GM19468 (cell line): ENCODE measurements at regions not wholly inside any gene's neighbourhood (a gene's known extent, or its start where the extent isn't known, plus 50 kb on each side); places are given as distances from the start of the nearest gene placed in this dataset.
"Not testable (repeated sequence)": the region's sequence is repeated elsewhere in the genome, so short reads cannot be mapped to it uniquely, and the experiment has no call there.

ENCODE experiments used
- ATAC-seq: cut with Tn5 transposase; IDR thresholded peaks from one replicate; pipeline ENCODE4 v1.9.1; 2021; ENCODE audit warnings: mild to moderate bottlenecking, moderate library complexity, moderate number of reproducible peaks; ENCODE audit not compliant: unreplicated experiment; ENCODE audit errors: extremely low read depth

DNA sequence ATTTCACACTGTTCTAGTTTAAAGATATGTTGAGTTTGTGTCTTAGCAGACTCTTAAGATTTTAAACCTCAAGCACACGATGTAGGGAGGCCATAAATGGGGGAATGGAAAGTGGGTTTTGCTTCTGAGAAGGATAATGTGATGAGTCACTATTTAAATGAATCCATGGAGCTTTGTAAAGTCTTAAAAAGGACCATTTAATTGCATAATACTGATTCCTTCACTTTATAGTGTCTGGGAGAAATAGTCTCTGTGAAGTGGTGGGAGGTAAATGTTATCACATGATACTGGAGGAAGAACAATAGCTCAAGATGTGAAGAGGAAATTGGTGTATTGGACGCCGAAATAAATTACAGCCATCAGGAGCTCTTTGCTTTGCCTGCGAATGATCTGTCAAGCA lies 84.0 kb upstream of the MYO3A start:
- ATAC-seq, result no peak

DNA sequence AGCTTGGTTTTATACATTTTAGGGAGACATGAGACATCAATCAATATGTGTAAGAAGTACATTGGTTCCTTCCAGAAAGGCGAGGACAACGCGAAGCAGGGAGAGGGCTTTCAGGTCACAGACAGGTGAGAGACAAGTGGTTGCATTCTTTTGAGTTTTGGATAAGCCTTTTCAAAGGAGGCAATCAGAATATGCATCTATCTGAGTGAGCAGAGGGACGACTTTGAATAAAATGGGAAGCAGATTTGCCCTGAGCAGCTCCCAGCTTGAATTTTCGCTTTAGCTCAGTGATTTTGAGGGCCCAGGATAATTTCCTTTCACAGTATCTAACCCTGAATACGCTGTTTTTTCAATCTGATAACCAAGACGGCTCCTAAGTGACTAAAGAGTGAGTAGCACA lies 82.5 kb upstream of the MYO3A start:
- ATAC-seq, result no peak

DNA sequence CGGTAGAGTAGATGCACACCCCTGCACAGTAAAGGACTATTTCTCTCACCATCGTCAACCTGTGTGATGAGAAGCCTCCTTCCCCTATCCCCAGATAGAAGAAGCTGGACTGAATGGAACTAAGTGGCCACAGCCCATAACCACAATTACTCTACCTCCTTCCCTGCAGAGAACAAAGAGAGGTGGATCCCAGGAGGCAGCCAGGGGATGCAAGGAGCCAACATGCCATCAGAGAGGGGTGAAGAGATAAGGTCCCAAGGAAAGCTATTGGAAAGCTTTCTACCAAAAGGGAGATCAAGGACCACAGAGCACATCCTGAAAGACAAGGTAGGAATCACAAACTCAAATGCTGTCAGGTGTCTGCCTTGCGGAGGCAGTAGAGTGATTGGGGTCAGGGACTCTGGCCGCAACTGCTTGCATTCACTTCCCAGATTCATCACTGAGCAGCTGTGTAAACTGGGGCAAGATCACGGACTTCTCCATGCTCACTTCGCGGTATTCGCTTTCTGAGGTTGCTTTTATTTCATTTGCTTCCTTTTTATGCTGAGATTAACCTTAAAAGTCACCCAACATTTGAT lies 81.6 kb upstream of the MYO3A start:
- no peak for ATAC-seq

DNA sequence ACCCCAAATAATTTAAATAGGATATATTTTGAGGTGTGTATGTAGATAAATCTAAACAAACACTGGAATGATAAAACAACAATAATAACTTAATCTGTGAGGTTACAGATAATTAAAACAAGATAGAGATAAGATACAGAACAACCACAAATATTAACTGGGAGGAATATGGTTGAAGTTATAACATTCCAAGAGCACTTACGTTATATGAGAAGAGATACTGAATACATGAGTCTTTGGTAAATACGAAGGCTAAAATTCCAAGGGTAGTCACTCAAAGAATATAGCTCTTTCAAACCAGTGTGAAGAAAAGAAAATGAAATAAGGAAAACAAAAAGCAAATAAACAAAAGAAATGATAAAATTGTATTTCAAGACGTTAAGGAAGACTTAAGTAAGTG lies 76.0 kb upstream of the MYO3A start:
- ATAC-seq, result no peak

DNA sequence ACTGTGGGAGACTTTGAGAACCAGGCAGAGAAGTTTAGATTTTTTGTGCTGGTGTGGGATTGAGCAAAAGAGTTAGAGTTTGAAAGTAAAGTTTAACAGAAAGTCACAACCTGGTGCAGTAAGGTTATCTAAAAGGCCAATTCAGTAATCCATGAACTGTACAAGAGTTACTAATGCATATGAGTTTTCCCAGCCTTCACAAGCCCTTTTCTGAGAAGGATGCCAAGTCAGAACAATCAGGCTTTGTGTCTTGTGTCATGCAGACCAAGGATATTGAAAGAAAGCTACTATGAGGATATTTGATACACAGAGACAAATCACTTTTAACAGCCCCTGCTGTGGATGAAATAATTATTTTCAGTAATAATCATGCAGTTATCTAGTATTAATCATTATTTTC lies 68.8 kb upstream of the MYO3A start:
- no peak for ATAC-seq

DNA sequence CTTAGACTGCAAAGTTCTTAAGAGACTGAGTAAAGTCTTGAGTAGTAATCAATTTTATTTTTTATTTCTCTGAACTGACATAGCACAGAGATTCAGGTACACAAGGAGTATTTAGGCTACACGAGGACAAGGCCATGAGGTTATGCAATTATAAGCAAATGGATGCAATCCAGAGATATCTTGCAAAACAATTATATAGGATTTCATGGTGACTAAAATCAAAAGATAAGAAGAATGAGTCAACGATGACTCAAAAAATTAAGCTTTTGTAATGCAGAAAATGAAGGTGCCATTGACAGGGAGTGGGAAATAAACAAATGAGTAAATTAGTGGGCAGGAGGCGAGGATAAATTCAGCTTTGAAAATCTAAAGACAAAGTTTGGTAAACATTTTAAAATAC lies 66.7 kb upstream of the MYO3A start:
- ATAC-seq, result no peak

DNA sequence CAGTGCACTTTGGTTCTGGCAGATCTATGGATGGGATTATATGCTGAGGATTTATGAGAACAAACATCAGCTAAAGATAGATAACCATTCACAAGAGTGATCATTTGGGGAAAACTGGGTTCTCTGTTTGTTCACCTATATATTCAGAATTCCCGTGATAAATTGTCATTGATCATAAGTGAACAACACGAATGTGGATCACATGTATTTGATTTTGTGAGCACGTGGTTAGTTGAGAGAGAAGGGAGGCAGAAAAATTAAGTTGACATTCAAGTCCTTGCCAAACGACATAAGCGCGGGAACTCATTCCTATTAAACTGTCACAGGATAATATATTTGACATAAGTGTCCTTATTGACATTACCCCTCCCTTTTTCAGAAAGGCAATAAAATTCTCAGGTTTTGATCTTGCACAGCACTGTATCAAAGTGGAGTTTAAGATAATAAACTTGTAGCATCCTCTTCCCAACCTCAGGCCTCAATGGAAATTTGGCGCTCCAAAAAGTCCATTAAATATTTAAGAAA lies 64.9 kb upstream of the MYO3A start:
- no peak for ATAC-seq

DNA sequence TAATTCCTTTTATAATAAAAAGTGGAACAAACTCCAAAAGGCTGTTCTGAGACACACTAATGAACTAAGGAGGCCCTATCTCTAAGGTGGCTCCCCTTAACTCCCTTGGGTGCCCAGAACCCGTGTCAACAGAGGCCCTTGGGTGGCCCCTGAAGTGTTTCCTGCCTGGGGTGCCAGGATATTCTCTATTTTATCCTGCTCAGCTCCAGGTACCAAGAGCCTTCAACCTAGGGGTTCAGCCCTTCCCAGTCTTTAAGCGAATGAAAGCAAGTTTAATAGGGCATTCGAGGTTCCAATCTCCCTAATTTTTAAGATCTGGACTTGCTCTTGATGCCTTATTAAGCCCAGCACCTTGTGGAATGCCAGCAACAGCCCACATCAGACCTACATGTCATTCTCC lies 64.4 kb upstream of the MYO3A start:
- no peak for ATAC-seq

DNA sequence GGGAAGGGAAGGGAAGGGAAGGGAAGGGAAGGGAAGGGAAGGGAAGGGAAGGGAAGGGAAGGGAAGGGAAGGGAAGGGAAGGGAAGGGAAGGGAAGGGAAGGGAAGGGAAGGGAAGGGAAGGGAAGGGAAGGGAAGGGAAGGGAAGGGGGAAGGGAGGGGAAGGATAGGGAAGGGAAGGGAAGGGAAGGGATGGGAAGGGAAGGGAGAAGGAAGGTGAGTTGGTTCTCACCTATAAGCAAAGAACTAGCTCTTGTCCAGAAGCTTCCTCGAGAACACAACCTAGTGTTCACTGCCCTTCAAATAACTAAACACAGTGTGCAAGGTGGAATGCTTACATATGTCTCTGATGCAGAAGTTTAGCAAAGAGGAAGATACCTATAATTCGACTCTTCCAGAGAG lies 59.6 kb upstream of the MYO3A start:
- not testable (repeated sequence) for ATAC-seq

DNA sequence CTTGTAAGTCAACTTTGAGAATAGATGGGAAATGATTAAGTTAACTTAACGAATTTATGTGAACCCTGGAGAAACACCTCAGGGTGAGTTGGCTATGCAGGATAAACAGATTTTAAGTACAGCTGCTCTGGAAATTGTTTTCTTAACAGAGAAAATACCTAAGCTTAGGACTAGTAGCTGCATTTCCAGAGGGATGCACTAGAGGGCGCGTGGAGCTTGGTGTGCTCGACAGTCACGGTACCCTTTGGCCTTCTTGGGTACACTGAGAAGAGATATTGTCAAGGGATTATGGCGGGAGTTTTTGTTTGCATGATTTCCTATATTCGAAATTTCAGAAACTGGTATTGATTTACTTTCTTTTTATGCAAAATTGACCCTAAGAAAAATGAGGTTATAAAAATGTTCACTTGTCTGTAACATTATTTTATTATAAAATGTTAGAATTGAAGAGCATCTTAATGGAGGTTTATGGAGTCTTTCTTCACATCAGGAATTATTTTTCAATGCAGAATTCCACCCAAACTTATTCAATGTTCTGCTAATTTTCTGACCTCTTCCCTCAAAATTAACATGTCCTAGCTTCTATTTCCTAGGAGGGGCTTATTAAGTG lies 58.4 kb upstream of the MYO3A start:
- peak; percentile 87 for ATAC-seq

DNA sequence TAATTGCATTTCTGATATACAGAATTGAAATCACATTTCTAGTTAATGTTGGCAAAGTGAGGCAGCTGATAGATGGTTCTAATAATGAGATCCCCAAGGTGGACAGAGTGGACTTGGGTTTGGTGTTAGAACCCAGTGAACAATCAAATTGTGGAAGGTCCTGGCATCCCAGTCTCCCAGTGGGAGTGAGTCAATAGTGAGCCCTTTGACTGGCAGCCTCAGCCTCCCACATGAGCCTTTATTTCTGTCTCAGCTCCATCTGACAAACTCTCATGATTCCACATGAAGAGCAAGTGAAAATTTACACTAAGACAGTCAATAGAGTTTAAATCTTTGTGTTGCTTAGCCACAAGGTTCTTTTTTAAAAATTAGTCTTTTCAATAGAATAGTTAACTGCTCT lies 56.7 kb upstream of the MYO3A start:
- no peak for ATAC-seq
